ENCODE measurements at regions not wholly inside any gene's neighbourhood (a gene's known extent, or its start where the extent isn't known, plus 50 kb on each side); places are given as distances from the start of the nearest gene placed in this dataset.

- WGBS, 2 donors = 52 to 68% methylated on average over 5 of the region's 5 CpGs
- no peaks in the 10 kb centered on the region for H3K27me3 ChIP-seq (ENCODE audit: control insufficient read depth in 3 of 3, insufficient read depth in 3 of 3, low read length in 2 of 3)
- no peaks in the 10 kb centered on the region for H3K36me3 ChIP-seq (ENCODE audit: control insufficient read depth in 4 of 4, insufficient read depth in 4 of 4, low read length in 4 of 4)
- ATAC-seq (ENCODE audit: insufficient read depth, low FRiP score) (peak; percentile 58), DNase-seq (peak in 2 of 3 donors; percentile 45 to 50)
- H3K4me3 ChIP-seq = no peak overlapping the region
- TF ChIP-seq CTCF (IDR thresholded peaks at IDR 0.05; ENCODE audit: control extremely low read depth, extremely low read depth) = peak; percentile 29
- H3K9ac ChIP-seq (ENCODE audit: insufficient read depth in 1 of 2, low read length in 2 of 2) = no peak overlapping the region
- H3K9me3 ChIP-seq (ENCODE audit: control insufficient read depth in 4 of 4, insufficient read depth in 3 of 4, low read length in 3 of 4) = peaks cover 0 to 4% (median under 1%) of the 10 kb centered on the region in 4 donors
- H3K4me1 ChIP-seq (ENCODE audit: control insufficient read depth in 5 of 5, insufficient read depth in 5 of 5, low read length in 5 of 5) = peaks cover 0 to 10% (median 3%) of the 10 kb centered on the region in 5 donors
- peak overlapping the region in 1 of 2 donors; percentile 41 for H3K27ac ChIP-seq (ENCODE audit: low read depth in 1 of 2, low read length in 1 of 2)
Observed at GRCh38 chr13:33487575-33488243, 202.2 kb upstream of the STARD13 start.

- H3K36me3 ChIP-seq (ENCODE audit: control insufficient read depth in 4 of 4, insufficient read depth in 4 of 4, low read length in 4 of 4) = no peaks in the 10 kb centered on the region
- TF ChIP-seq CTCF (IDR thresholded peaks at IDR 0.05; ENCODE audit: control extremely low read depth, extremely low read depth) = no peak
- peaks cover 0 to under 1% (median 0%) of the 10 kb centered on the region in 4 donors for H3K9me3 ChIP-seq (ENCODE audit: control insufficient read depth in 4 of 4, insufficient read depth in 3 of 4, low read length in 3 of 4)
- DNase-seq (no peak), ATAC-seq (ENCODE audit: insufficient read depth, low FRiP score) (no peak)
- H3K9ac ChIP-seq (ENCODE audit: insufficient read depth in 1 of 2, low read length in 2 of 2) = no peak overlapping the region
- H3K4me1 ChIP-seq (ENCODE audit: control insufficient read depth in 5 of 5, insufficient read depth in 5 of 5, low read length in 5 of 5) = peaks cover 0 to 10% (median 4%) of the 10 kb centered on the region in 5 donors
- 94% methylated on average over 4 of the region's 4 CpGs for WGBS, 2 donors
- no peak overlapping the region for H3K4me3 ChIP-seq
- H3K27ac ChIP-seq (ENCODE audit: low read depth in 1 of 2, low read length in 1 of 2) = no peak overlapping the region
- no peaks in the 10 kb centered on the region for H3K27me3 ChIP-seq (ENCODE audit: control insufficient read depth in 3 of 3, insufficient read depth in 3 of 3, low read length in 2 of 3)
Observed at GRCh38 chr13:33489563-33489962, 204.0 kb upstream of the STARD13 start.

GRCh38 chr13:33490461-33491327 is 205.1 kb upstream of the STARD13 start:
- Histone ChIP-seq H3K4me1 (ENCODE audit: control insufficient read depth in 5 of 5, insufficient read depth in 5 of 5, low read length in 5 of 5) (peaks cover 0 to 10% (median 4%) of the 10 kb centered on the region in 5 donors), H3K27ac (ENCODE audit: low read depth in 1 of 2, low read length in 1 of 2) (peak overlapping the region in 1 of 2 donors; percentile 6), H3K36me3 (ENCODE audit: control insufficient read depth in 4 of 4, insufficient read depth in 4 of 4, low read length in 4 of 4) (no peaks in the 10 kb centered on the region), H3K9ac (ENCODE audit: insufficient read depth in 1 of 2, low read length in 2 of 2) (no peak overlapping the region), H3K9me3 (ENCODE audit: control insufficient read depth in 4 of 4, insufficient read depth in 3 of 4, low read length in 3 of 4) (no peaks in the 10 kb centered on the region), H3K27me3 (ENCODE audit: control insufficient read depth in 3 of 3, insufficient read depth in 3 of 3, low read length in 2 of 3) (no peaks in the 10 kb centered on the region), H3K4me3 (no peak overlapping the region)
- ATAC-seq (ENCODE audit: insufficient read depth, low FRiP score) (no peak), DNase-seq (peak in 1 of 3 donors; percentile 44)
- WGBS, 2 donors = 79 to 87% methylated on average over 17 of the region's 17 CpGs
- TF ChIP-seq CTCF (IDR thresholded peaks at IDR 0.05; ENCODE audit: control extremely low read depth, extremely low read depth) = no peak

All from lung (tissue), 11 donors.